HepG2 (cell line): ENCODE measurements at regions not wholly inside any gene's neighbourhood (a gene's known extent, or its start where the extent isn't known, plus 50 kb on each side); places are given as distances from the start of the nearest gene placed in this dataset.

Source experiments
- ATAC-seq: fragments of 200-7000 bp; cut with Tn5 transposase; 3 replicates; pipeline ENCODE4 v1.9.1; 2020; ENCODE audit warnings: mild to moderate bottlenecking, moderate library complexity
- BruUV-seq: library from RNA; stranded (reverse); fragments of 400-500 nt; replicated peaks from 2 replicates; lab custom pipeline; 2021; lab: Mats Ljungman, UMichigan
- CTCF ChIA-PET: fragments of 300-600 bp; formaldehyde crosslinking; extraction: SDS; loops from one replicate; lab custom pipeline; 2021; ENCODE audit warnings: low total read pairs, inconsistent platforms, low intra/inter-chr PET ratio; lab: Yijun Ruan, JAX
- POLR2A ChIA-PET: fragments of 350-600 bp; sonication (Branson Sonifier 250); formaldehyde crosslinking; loops from one replicate; lab custom pipeline; 2020; ENCODE audit warnings: antibody characterized with exemption, inconsistent platforms; lab: Yijun Ruan, JAX
- DNase-seq: peaks from one replicate; pipeline ENCODE4 v3.0.0-alpha.2; 2015; ENCODE audit warnings: low spot score
- FAIRE-seq: peaks from 3 replicates; lab custom pipeline; 2011; peaks lifted over from hg19 to GRCh38; lab: Jason Lieb, UNC
- H2AFZ ChIP-seq: one replicate; pipeline ENCODE4 v1.6.1; 2011; ENCODE audit warnings: low read length, inconsistent platforms
- H3K27ac ChIP-seq: fragments of 300-600 bp; 3 replicates; pipeline ENCODE4 v1.8.0; 2011; ENCODE audit warnings: mixed run types, mild to moderate bottlenecking, mixed read lengths, low read length, inconsistent platforms; ENCODE audit not compliant: insufficient read depth; ENCODE audit errors: extremely low read length
- H3K27me3 ChIP-seq, 2 experiments: fragments of 200-600 bp in 1 of 2; 2 replicates in 1 of 2; 3 replicates in 1 of 2; pipeline versions ENCODE4 v1.6.0 to v1.8.0; 2011; ENCODE audit warnings: low read length in 2 of 2, mild to moderate bottlenecking in 2 of 2, moderate library complexity in 2 of 2, inconsistent platforms in 1 of 2; ENCODE audit not compliant: insufficient read depth in 2 of 2, control insufficient read depth in 1 of 2
- H3K36me3 ChIP-seq, 2 experiments: fragments of 200-600 bp in 1 of 2; replicated peaks in 1 of 2; 2 replicates in 1 of 2; 3 replicates in 1 of 2; pipeline versions ENCODE4 v1.5.1 to v1.8.0; 2011; ENCODE audit warnings: low read length in 2 of 2, inconsistent platforms in 1 of 2; ENCODE audit not compliant: insufficient read depth in 2 of 2, control insufficient read depth in 1 of 2
- H3K4me1 ChIP-seq: 2 replicates; pipeline ENCODE4 v1.5.1; 2012; ENCODE audit warnings: low read length, inconsistent platforms; ENCODE audit not compliant: insufficient read depth
- H3K4me2 ChIP-seq: 2 replicates; pipeline ENCODE4 v1.6.0; 2011; ENCODE audit warnings: low read depth, low read length, inconsistent platforms
- H3K4me3 ChIP-seq, 3 experiments: fragments of 200-600 bp in 1 of 3; sonication (generic), shearing (Covaris generic) in 1 of 3; replicated peaks in 1 of 3; 2 replicates each; pipeline ENCODE4 v1.5.1; 2011 to 2016; ENCODE audit warnings: low read length in 3 of 3, inconsistent platforms in 2 of 3, low read depth in 2 of 3, mild to moderate bottlenecking in 2 of 3, control low read depth in 1 of 3, mixed read lengths in 1 of 3; ENCODE audit not compliant: insufficient read depth in 1 of 3
- H3K79me2 ChIP-seq: one replicate; pipeline ENCODE4 v1.6.1; 2011; ENCODE audit warnings: low read length, inconsistent platforms; ENCODE audit not compliant: insufficient read depth
- H3K9ac ChIP-seq: 2 replicates; pipeline ENCODE4 v1.6.0; 2011; ENCODE audit warnings: mild to moderate bottlenecking, low read depth, low read length, inconsistent platforms; ENCODE audit not compliant: insufficient read depth
- H3K9me3 ChIP-seq: 2 replicates; pipeline ENCODE4 v1.5.1; 2012; ENCODE audit warnings: mild to moderate bottlenecking, low read length
- H4K20me1 ChIP-seq: 2 replicates; pipeline ENCODE4 v1.6.0; 2011; ENCODE audit warnings: inconsistent platforms, mild to moderate bottlenecking, low read length, moderate library complexity; ENCODE audit not compliant: insufficient read depth
- E2F5 ChIP-seq: sonication (generic); formaldehyde crosslinking; conservative IDR thresholded peaks from 2 replicates; pipeline ENCODE4 v1.4.0; 2020; ENCODE audit warnings: missing genetic modification reagents
- FOXA1 ChIP-seq, 2 experiments: fragments of 450-650 bp in 1 of 2; sonication (generic) in 1 of 2; formaldehyde crosslinking in 1 of 2; IDR thresholded peaks; 2 replicates each; pipeline versions ENCODE4 v1.4.0 to v1.6.1; 2016 to 2020; ENCODE audit warnings: missing genetic modification reagents in 1 of 2
- MYPOP ChIP-seq: sonication (generic); formaldehyde crosslinking; IDR thresholded peaks from 2 replicates; pipeline ENCODE4 v1.8.1; 2023; ENCODE audit warnings: mild to moderate bottlenecking, moderate library complexity, missing genetic modification reagents
- NFKBIZ ChIP-seq: IDR thresholded peaks from 2 replicates; pipeline ENCODE4 v1.6.1; 2018; ENCODE audit warnings: missing genetic modification reagents, missing compliant biosample characterization
- PRMT3 ChIP-seq: sonication (generic); formaldehyde crosslinking; IDR thresholded peaks from 2 replicates; pipeline ENCODE4 v1.8.1; 2022; ENCODE audit warnings: low read depth, mild to moderate bottlenecking, moderate library complexity, missing genetic modification reagents, borderline replicate concordance
- RORA ChIP-seq: sonication (generic); formaldehyde crosslinking; IDR thresholded peaks from 2 replicates; pipeline ENCODE4 v1.5.0; 2020; ENCODE audit warnings: mild to moderate bottlenecking, missing genetic modification reagents, moderate library complexity
- THAP8 ChIP-seq: sonication (generic); formaldehyde crosslinking; IDR thresholded peaks from 2 replicates; pipeline ENCODE4 v1.5.1; 2020; ENCODE audit warnings: missing genetic modification reagents, mild to moderate bottlenecking, borderline replicate concordance
- U2AF2 ChIP-seq: fragments of 200-400 bp; formaldehyde crosslinking; IDR thresholded peaks from 2 replicates; pipeline ENCODE4 v1.6.1; 2017; ENCODE audit warnings: low read depth, mild to moderate bottlenecking, low read length
- YEATS4 ChIP-seq: sonication (generic); formaldehyde crosslinking; IDR thresholded peaks from 2 replicates; pipeline ENCODE4 v1.4.0; 2020; ENCODE audit warnings: missing genetic modification reagents, borderline replicate concordance
- ZFP36L1 ChIP-seq: sonication (generic); formaldehyde crosslinking; IDR thresholded peaks from 2 replicates; pipeline ENCODE4 v1.8.0; 2022; ENCODE audit warnings: mild to moderate bottlenecking, missing genetic modification reagents, moderate library complexity
- ZSCAN31 ChIP-seq: sonication (generic); formaldehyde crosslinking; IDR thresholded peaks from 2 replicates; pipeline ENCODE4 v1.5.0; 2020; ENCODE audit warnings: low read depth, mild to moderate bottlenecking, missing genetic modification reagents
- WGBS: methylation state at CpG from one replicate; pipeline ENCODE4 v1.1.6; 2017; ENCODE audit warnings: low lambda C conversion rate; 5-methylcytosine and 5-hydroxymethylcytosine counted together
- in situ Hi-C: cut with HindIII; loops from 2 replicates; pipeline ENCODE4 v1.10.0; 2017; ENCODE audit warnings: low pct_unique_long_range_greater_than_20kb; ENCODE audit not compliant: extremely low pct_ligation_motif_present
- intact Hi-C: fragments of 100-400 bp; cut with micrococcal nuclease; formaldehyde crosslinking; loops from one replicate; pipeline ENCODE4 v1.10.0; 2022; ENCODE audit not compliant: unreplicated experiment
- TF ChIP-seq, protein P1 (sequence below): sonication (generic); formaldehyde crosslinking; IDR thresholded peaks from 2 replicates; pipeline ENCODE4 v1.4.0; 2020; ENCODE audit warnings: missing genetic modification reagents, borderline replicate concordance

- no peak overlapping the region for H3K27ac ChIP-seq
- WGBS: 1% methylated on average over 3 of the region's 3 CpGs
- DNase-seq (no peak), FAIRE-seq (no peak), ATAC-seq (no peak)
- no peaks in the 10 kb centered on the region for H3K36me3 ChIP-seq
- CTCF ChIA-PET: no interaction called here
- H2AFZ ChIP-seq: no peak overlapping the region
- TF ChIP-seq ZFP36L1 (CRISPR knock-in tag) (no peak), THAP8 (no peak), RORA (CRISPR knock-in tag) (no peak), FOXA1 (IDR thresholded peaks at IDR 0.05) (no peak), FOXA1 (CRISPR knock-in tag; IDR thresholded peaks at IDR 0.05) (no peak), ZSCAN31 (CRISPR knock-in tag) (no peak), U2AF2 (no peak), MYPOP (CRISPR knock-in tag) (no peak), YEATS4 (no peak), E2F5 (no peak), PRMT3 (CRISPR knock-in tag) (no peak), NFKBIZ (no peak)
- TF ChIP-seq, protein P1, sequence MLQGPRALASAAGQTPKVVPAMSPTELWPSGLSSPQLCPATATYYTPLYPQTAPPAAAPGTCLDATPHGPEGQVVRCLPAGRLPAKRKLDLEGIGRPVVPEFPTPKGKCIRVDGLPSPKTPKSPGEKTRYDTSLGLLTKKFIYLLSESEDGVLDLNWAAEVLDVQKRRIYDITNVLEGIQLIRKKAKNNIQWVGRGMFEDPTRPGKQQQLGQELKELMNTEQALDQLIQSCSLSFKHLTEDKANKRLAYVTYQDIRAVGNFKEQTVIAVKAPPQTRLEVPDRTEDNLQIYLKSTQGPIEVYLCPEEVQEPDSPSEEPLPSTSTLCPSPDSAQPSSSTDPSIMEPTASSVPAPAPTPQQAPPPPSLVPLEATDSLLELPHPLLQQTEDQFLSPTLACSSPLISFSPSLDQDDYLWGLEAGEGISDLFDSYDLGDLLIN: no peak
- H3K27me3 ChIP-seq: no peaks in the 10 kb centered on the region
- in situ Hi-C loops: no loop called here
- no peak overlapping the region for H3K4me3 ChIP-seq
- POLR2A ChIA-PET: no interaction called here
- no peaks in the 10 kb centered on the region for H3K9me3 ChIP-seq
- no peaks in the 10 kb centered on the region for H3K79me2 ChIP-seq
- H3K4me1 ChIP-seq: no peaks in the 10 kb centered on the region
- no peak overlapping the region for H3K9ac ChIP-seq
- BruUV-seq: no TSS peak
- intact Hi-C loops: no loop called here
- no peaks in the 10 kb centered on the region for H4K20me1 ChIP-seq
- H3K4me2 ChIP-seq: no peak overlapping the region
Observed at GRCh38 chr6:97939440-97940168, 656.6 kb upstream of the MMS22L start.
